ENCODE measurements at regions not wholly inside any gene's neighbourhood (a gene's known extent, or its start where the extent isn't known, plus 50 kb on each side); places are given as distances from the start of the nearest gene placed in this dataset.
"Not testable (repeated sequence)": the region's sequence is repeated elsewhere in the genome, so short reads cannot be mapped to it uniquely, and the experiment has no call there.

DNA sequence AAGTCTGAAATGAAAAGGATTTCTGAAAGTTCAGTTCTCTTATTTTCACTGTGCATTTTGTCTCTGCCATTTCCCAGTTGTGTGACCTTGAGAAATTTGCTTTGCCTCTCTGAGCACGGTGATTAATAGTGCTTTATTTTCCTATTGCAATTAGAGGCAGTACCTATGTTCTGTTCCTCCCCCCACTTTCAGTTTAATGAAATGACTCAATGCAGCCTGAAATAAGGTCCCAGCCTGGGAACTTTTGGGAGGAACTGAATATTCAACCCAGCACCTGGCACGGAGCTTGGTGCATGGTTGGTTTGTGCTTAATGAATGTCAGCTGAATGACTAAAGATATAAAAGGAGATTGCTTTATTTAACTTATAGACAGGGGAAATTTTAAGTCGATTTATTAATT, 352.6 kb downstream of the PDCD6IP start:
- no peak for TF ChIP-seq CTCF (IDR thresholded peaks at IDR 0.05; ENCODE audit: insufficient read depth, low read length)
- no peak for DNase-seq (ENCODE audit: low read depth)
- H3K4me3 ChIP-seq (ENCODE audit: low read depth, low read length) = no peak overlapping the region

DNA sequence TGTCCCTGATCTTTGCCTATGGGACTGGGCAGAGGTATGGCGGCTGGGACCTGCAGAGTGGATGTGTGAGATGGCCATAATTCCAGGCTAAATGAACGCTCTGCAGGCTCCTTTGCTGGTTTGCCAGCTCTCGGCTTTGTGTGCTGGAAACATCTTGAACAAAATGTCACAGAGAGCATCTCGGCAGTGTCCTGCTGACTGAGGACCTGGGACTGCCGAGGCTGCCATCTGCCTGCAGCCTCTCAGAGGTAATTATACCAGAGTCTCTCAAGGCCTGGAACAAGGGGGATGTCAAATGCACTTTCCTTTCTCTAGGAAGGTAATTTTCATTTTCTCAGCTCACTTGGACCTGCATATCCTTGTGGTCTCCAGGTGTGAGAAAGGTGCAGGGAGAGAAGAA, 354.2 kb downstream of the PDCD6IP start:
- H3K4me3 ChIP-seq (ENCODE audit: low read depth, low read length) = no peak overlapping the region
- TF ChIP-seq CTCF (IDR thresholded peaks at IDR 0.05; ENCODE audit: insufficient read depth, low read length) = no peak
- DNase-seq (ENCODE audit: low read depth) = no peak

DNA sequence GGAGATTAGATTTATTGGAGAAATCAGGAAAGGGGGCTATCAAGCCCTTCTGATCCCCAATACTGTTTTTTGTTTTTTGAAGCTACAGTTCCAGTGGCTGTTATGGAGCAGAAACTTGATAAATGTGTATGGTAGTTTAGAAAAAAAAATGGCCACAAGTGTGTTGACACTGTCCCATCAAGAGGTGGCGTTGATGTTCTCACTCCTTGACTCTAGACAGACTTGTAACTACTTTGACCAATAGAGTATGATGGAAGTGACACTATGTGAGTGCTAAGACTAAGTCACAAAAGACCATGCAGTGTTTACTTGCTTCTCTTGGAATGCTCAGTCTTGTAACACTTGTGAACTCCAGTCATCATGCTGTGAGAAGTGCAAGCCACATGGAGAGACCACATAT, 356.7 kb downstream of the PDCD6IP start:
- H3K4me3 ChIP-seq (ENCODE audit: low read depth, low read length) = no peak overlapping the region
- no peak for DNase-seq (ENCODE audit: low read depth)
- no peak for TF ChIP-seq CTCF (IDR thresholded peaks at IDR 0.05; ENCODE audit: insufficient read depth, low read length)

DNA sequence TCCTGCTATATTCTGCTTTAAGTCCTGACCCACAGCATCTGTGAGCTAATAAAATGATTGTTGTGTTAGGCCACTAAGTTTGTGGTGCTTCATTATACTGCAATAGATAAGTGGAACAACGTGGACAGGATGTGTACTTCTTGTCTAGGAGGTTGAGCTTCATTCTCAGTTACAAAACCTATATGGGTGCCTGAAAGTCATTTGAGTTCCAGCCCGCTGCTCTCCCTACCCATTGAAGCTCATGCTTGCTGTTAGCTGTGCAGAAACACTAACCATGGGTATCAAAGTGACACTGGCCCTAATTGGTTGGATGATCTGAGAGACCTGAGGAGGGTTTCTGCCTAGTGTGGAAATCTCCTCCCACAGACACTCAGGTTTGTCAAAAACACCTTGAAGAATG, 357.2 kb downstream of the PDCD6IP start:
- no peak overlapping the region for H3K4me3 ChIP-seq (ENCODE audit: low read depth, low read length)
- DNase-seq (ENCODE audit: low read depth) = no peak

GRCh38 chr3:34157491-34157890, 359.1 kb downstream of the PDCD6IP start:
- TF ChIP-seq CTCF (IDR thresholded peaks at IDR 0.05; ENCODE audit: insufficient read depth, low read length) = no peak
- DNase-seq (ENCODE audit: low read depth) = no peak

More for the DNA sequence above, 357.2 kb downstream of the PDCD6IP start:
- TF ChIP-seq CTCF (IDR thresholded peaks at IDR 0.05; ENCODE audit: insufficient read depth, low read length) = no peak

DNA sequence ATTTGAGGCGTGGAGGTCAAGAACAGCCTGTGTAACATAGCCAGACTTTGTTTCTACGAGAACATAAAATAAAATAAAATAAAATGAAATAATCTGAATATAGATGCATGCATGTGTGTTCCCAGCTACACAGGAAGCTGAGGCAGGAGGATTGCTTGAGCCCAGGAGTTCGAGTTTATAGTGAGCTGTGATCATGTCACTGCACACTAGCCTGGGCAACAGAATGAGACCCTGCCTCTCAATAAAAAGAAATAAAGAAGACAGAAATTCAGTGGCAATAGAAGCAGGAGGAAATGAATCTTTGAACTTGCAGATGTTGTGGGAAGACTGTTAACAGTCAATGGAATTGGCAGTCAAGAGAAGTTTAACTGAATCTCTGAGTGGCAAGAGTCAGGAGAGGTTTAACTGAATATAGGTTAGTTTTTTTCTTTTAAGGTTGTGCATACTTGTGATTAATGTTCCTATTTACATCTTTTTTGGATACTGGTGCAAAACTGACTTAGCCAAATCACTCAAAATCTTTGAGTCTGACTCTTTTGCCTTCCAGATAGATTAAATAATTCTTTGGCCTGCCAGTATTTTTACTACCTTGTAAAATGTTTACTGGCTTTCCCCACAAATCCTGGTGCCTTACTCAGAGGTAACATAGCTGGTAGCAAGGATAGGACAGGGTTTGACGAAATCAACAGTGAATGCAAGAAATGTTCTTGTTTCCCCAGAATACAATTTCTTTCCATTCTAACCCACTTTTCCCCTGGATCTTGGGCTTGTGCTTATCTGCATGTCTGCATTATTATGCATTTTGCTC, 361.4 kb downstream of the PDCD6IP start:
- no peak for TF ChIP-seq CTCF (IDR thresholded peaks at IDR 0.05; ENCODE audit: insufficient read depth, low read length)
- H3K4me3 ChIP-seq (ENCODE audit: low read depth, low read length) = no peak overlapping the region
- no peak for DNase-seq (ENCODE audit: low read depth)

More at GRCh38 chr3:34157491-34157890, 359.1 kb downstream of the PDCD6IP start:
- H3K4me3 ChIP-seq (ENCODE audit: low read depth, low read length) = no peak overlapping the region

DNA sequence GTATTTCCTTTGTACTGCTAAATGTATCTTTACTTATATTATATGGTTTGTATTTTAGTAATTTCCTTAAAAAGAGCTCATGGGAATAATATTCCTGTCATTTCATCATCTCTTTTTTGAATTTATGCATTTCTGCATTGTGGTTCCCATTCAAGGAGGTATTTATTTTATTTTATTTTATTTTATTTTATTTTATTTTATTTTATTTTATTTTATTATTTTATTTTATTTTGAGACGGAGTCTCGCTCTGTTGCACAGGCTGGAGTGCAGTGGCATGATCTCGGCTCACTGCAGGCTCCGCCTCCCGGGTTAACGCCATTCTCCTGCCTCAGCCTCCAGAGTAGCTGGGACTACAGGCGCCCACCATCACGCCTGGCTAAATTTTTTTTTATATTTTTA, 371.2 kb downstream of the PDCD6IP start:
- not testable (repeated sequence) for H3K4me3 ChIP-seq (ENCODE audit: low read depth, low read length); DNase-seq (ENCODE audit: low read depth)
